Astrocyte of the spinal cord (primary cell): ENCODE measurements at regions not wholly inside any gene's neighbourhood (a gene's known extent, or its start where the extent isn't known, plus 50 kb on each side); places are given as distances from the start of the nearest gene placed in this dataset.

ENCODE experiments used
- DNase-seq: peaks from one replicate; pipeline ENCODE4 v3.0.0; 2011; ENCODE audit warnings: low read depth, low spot score
- H3K4me3 ChIP-seq: 2 replicates; pipeline ENCODE4 v1.5.1; 2011; ENCODE audit warnings: low read depth, mild to moderate bottlenecking, low read length, moderate library complexity
- CTCF ChIP-seq: IDR thresholded peaks from 2 replicates; pipeline ENCODE4 v1.5.1; 2012; ENCODE audit warnings: low read depth, mild to moderate bottlenecking, low read length, inconsistent platforms
- in situ Hi-C: cut with HindIII; loops from 2 replicates; pipeline ENCODE4 v1.10.0; 2017; ENCODE audit warnings: low sequenced_read_pairs

- TF ChIP-seq CTCF: no peak
- in situ Hi-C loops: no loop called here
- no peak overlapping the region for H3K4me3 ChIP-seq
- no peak for DNase-seq
Observed at GRCh38 chr1:244289991-244290785, 161.5 kb downstream of the ADSS2 start.

- TF ChIP-seq CTCF: no peak
- DNase-seq: no peak
- H3K4me3 ChIP-seq: no peak overlapping the region
- in situ Hi-C loops: no loop called here
Observed at GRCh38 chr1:244291236-244292201, 160.2 kb downstream of the ADSS2 start.

GRCh38 chr1:244294599-244295224 lies 157.0 kb downstream of the ADSS2 start:
- no peak for TF ChIP-seq CTCF
- in situ Hi-C loops: no loop called here

GRCh38 chr1:244296003-244296402 lies 155.7 kb downstream of the ADSS2 start:
- DNase-seq: no peak
- in situ Hi-C loops: no loop called here
- TF ChIP-seq CTCF: no peak
- no peak overlapping the region for H3K4me3 ChIP-seq

More at GRCh38 chr1:244294599-244295224, 157.0 kb downstream of the ADSS2 start:
- DNase-seq: no peak
- no peak overlapping the region for H3K4me3 ChIP-seq

GRCh38 chr1:244296447-244296846 lies 155.3 kb downstream of the ADSS2 start:
- TF ChIP-seq CTCF: no peak
- in situ Hi-C loops: no loop called here
- DNase-seq: no peak
- no peak overlapping the region for H3K4me3 ChIP-seq

- in situ Hi-C loops: no loop called here
- DNase-seq: no peak
- no peak for TF ChIP-seq CTCF
- no peak overlapping the region for H3K4me3 ChIP-seq
Observed at GRCh38 chr1:244297087-244297486, 154.6 kb downstream of the ADSS2 start.
